Fibroblast of skin of right biceps (primary cell): ENCODE measurements at regions not wholly inside any gene's neighbourhood (a gene's known extent, or its start where the extent isn't known, plus 50 kb on each side); places are given as distances from the start of the nearest gene placed in this dataset.

Experiments
- DNase-seq: peaks from one replicate; pipeline ENCODE4 v3.0.0-alpha.2; 2013

DNA sequence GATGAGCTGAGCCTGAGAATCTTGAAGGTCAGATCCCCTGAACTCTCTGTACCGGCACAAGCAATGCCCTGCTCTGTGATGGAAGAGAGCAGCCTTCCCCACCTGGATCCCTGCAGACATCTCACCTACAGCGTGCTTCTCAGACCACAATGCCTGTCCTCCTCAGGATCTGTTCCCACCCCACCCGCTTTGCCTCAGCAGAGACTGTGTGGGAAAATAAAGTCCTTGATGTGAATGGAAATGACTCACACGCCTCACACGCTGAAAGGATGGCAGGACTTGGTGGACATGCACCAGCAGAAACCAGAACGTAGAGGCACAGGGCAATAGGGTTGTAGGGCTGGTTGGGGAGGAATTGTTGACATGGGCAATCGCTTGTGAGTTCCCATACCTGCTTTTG is 117.9 kb upstream of the POU3F3 start:
- no peak for DNase-seq

- DNase-seq, result no peak
Observed at GRCh38 chr2:104741860-104742259, 112.1 kb upstream of the POU3F3 start.

GRCh38 chr2:104744537-104744936 is 109.4 kb upstream of the POU3F3 start:
- no peak for DNase-seq

DNA sequence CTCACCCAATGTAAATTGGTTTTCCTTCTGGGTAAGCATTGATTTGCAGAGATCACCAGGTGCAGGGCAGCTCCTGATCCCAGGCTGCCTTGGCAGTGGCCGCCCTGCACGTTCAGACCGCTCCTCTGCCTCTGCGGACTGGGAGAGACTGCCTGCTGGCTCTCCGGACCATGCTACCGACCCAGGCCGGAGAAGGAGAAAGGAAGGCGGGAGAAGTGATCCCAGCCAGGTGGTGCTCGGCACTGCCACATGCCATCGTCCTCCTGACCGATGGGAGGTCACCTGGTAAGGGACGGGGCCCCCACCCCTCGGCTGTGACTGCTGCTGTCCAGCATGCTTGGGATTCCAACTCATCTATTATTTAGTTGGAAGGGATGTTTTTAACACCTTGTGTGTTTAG is 108.1 kb upstream of the POU3F3 start:
- no peak for DNase-seq

- DNase-seq, result no peak
Observed at GRCh38 chr2:104746299-104746698, 107.6 kb upstream of the POU3F3 start.

DNA sequence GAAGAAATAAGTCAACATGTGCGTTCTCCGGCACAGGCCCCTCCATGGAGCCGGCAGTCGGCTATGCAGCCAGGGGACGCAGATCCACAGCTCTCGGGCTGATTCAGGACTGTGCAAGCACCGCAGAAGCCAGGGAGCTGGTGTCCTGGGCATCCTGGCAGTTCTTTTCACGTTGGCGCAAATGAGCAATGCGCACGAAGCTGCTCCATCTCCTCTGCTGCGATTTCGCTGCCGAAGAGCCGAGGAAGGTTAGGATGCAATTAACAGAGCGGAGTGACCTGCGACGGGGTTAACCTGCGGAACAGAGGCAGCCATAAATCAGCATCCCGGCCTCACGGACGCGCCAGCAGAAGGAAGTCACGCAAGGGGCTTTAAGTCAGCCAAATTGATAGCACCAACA is 107.1 kb upstream of the POU3F3 start:
- DNase-seq, result no peak

DNA sequence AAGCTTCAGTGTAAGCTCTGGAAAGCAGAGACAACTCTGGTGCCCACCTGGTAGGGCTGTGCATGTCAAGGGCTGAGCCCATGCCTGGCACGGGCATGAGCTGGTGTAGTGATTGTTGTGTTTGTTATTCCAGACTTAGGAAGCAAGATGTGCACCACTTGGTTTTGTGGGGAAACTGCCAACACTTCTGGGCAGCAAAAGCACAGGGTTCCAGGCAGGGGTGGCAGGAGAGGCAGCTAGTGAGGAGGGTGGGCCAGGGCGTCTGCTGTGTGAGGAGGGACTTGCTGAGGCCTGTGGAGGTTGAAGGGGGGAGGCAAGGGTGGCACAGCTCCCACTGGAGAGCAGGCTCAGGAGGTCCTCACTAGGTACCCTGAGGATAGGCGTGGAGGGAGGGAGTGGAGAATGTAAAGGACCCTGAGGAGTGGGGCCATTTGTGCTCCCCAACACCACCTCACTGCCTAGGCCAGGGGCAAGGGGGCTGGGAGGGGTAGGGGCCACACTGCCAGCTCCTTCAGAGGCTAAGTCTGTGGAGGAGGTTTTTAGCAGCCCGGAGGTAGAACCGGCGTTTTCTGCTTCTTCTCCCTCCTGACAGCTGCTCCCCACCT is 104.0 kb upstream of the POU3F3 start:
- DNase-seq, result no peak

DNA sequence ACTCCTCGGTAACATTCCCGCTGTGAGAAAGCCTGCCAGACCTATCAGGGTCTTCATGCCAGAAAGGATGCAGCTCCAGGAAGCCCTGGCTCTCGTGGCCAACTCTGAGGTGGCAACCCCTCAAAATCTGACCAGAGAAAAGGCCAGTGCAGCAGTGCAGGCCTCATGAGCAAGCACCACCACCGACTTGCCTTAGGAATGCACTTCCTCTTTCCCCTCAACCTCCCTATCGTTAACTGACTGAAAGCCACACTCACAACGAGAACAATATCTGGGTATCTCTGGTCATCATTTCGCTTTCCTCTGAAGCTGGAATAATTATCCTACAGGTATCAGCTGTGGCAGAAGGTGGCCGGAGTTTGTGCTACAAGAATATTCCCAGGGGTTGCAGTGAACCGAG is 101.4 kb upstream of the POU3F3 start:
- DNase-seq, result no peak

DNA sequence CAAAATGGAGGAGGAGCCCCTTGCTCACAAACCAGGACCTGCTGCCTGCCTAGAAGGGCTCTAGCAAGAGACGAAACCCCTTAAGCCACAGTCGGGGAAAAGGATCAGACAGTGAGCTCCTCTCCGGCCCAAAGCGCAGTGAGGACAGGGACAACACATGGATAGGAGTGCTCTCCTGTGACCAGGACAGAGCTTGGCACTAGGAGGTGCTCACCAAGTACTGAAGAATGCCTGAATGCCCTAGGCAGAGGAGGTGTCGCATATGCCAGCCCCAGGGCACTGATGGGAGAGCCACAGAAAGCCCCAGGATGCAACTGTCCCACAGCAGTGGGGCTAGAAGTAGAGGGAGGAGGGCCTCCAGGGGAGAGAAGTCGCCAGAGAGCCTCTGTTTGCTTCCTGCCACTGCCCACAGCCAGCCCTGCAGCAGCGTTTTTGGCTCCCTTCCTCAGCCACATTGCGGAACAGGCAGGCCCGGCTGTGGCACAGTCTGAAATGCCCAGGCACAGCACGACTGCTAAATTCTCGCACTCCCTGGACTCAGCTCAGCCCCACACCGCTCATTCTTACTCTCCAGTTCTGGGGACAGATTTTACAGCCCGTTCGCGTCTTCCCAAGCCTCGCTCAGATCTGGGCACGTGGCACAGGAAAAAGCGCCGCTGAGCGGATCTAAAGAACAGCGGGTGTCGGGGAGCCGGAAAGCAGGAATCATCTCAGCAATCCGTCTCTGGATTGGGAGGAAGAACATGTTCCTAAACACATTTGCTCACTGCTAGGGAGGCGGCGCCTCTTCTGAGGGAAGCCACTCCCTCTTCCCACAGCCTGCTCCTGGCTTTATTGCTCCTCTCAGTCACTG is 98.7 kb upstream of the POU3F3 start:
- peak; percentile 8 for DNase-seq

- DNase-seq, result no peak
Observed at GRCh38 chr2:104756118-104756517, 97.8 kb upstream of the POU3F3 start.

- no peak for DNase-seq
Observed at GRCh38 chr2:104757056-104757455, 96.9 kb upstream of the POU3F3 start.

- DNase-seq, result peak; percentile 56
Observed at GRCh38 chr2:104758199-104758620, 95.7 kb upstream of the POU3F3 start.

DNA sequence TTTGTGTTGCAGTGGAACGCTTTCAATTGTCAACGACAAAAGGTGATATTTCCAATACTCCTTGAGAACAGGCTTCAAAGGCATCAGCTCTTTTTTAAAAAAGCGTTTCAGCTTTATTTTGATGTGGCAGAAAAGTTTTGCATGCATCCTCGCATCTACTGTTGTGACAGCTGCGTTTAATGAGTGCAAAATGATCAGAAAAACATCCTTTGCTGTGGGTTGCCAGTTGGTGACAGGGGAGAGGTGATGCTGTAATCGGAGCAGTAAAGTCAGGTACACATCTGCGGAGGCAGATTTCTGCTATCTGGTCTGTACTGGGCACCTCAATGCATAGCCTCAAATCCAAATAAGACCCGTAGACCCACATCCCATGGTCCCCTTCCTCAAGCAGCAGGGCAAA is 91.9 kb upstream of the POU3F3 start:
- no peak for DNase-seq

GRCh38 chr2:104766683-104767082 is 87.2 kb upstream of the POU3F3 start:
- peak; percentile 78 for DNase-seq

- peak; percentile 80 for DNase-seq
Observed at GRCh38 chr2:104768694-104769093, 85.2 kb upstream of the POU3F3 start.

DNA sequence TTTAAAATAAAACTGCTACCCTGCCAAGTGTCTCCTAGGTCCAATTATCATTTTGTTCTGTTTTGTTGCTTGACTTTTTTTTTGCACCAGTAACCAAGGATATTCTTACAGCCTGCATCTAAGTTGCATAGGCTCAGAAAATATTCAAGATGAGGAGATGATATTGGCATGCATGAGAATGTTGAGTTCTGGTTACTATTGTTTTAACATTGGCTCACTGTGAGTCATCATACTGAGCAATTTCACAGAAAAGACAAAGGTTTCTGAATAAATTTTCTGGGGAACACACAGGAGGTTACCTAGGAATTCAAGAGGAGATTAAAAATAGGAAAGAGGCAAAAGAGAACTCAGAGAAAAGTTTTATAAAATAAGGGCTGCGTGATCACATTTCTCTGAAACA is 84.8 kb upstream of the POU3F3 start:
- peak; percentile 89 for DNase-seq

- no peak for DNase-seq
Observed at GRCh38 chr2:104772996-104773395, 80.9 kb upstream of the POU3F3 start.

DNA sequence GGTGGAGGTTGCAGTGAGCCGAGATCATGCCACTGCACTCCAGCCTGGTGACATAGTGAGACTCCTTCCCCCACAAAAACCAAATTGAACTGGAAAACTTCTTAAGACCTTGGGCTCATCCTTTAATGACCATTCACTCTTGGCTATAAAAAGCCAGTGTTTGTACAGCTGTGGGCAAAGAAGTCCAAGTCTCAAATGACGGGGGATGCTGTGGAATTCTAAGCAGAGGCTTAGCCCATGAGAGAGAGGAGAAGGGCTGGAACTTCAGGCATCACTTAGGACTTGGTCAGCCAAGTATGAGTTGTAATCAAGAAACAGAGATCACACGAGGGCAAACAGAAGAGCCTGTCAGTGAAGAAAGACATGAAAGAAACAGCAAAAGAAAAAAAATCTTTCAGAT is 79.3 kb upstream of the POU3F3 start:
- DNase-seq, result no peak

- DNase-seq, result no peak
Observed at GRCh38 chr2:104777721-104778120, 76.2 kb upstream of the POU3F3 start.

GRCh38 chr2:104781151-104781550 is 72.8 kb upstream of the POU3F3 start:
- no peak for DNase-seq

GRCh38 chr2:104784264-104784663 is 69.7 kb upstream of the POU3F3 start:
- DNase-seq, result no peak

- no peak for DNase-seq
Observed at GRCh38 chr2:104786204-104786603, 67.7 kb upstream of the POU3F3 start.

DNA sequence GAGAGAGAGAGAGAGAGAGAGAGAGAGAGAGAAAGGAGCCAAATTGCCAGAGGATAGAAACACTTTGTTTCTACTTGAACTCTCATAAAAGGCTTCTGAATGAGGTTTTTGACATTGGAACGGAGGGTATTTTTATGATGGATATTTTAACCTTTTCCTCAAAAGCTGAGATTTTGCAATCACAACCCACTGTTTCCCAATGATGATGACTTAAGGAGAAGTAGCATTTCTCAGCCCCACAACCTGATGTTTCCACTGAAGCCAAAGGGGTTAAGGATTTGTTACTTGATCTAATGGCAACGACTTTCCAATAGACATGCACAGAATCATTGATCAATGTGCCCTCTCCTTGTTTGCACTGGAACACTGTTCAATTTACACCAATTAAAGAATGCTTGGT is 67.1 kb upstream of the POU3F3 start:
- no peak for DNase-seq

GRCh38 chr2:104787298-104788065 is 66.4 kb upstream of the POU3F3 start:
- DNase-seq, result no peak
